Femur (tissue), 1 donor: ENCODE measurements at regions not wholly inside any gene's neighbourhood (a gene's known extent, or its start where the extent isn't known, plus 50 kb on each side); places are given as distances from the start of the nearest gene placed in this dataset.
"Not testable (repeated sequence)": the region's sequence is repeated elsewhere in the genome, so short reads cannot be mapped to it uniquely, and the experiment has no call there.

Experiments
- DNase-seq: peaks from one replicate; pipeline ENCODE4 v3.0.0-alpha.2; 2017

- DNase-seq = no peak
Observed at GRCh38 chr6:13874191-13874549, 50.6 kb upstream of the RNF182 start.

GRCh38 chr6:13873288-13874190, 51.2 kb upstream of the RNF182 start:
- DNase-seq = peak; percentile 66

GRCh38 chr6:13872681-13873080, 52.1 kb upstream of the RNF182 start:
- no peak for DNase-seq

- not testable (repeated sequence) for DNase-seq
Observed at GRCh38 chr6:13872006-13872405, 52.7 kb upstream of the RNF182 start.

GRCh38 chr6:13870214-13870830, 54.4 kb upstream of the RNF182 start:
- peak; percentile 73 for DNase-seq

- DNase-seq = no peak
Observed at GRCh38 chr6:13868236-13868635, 53.9 kb upstream of the MCUR1 start.

GRCh38 chr6:13866301-13866700, 51.9 kb upstream of the MCUR1 start:
- no peak for DNase-seq

GRCh38 chr6:13865141-13865540, 50.8 kb upstream of the MCUR1 start:
- no peak for DNase-seq

GRCh38 chr6:13864669-13865068, 50.3 kb upstream of the MCUR1 start:
- not testable (repeated sequence) for DNase-seq
